ENCODE measurements at regions not wholly inside any gene's neighbourhood (a gene's known extent, or its start where the extent isn't known, plus 50 kb on each side); places are given as distances from the start of the nearest gene placed in this dataset.

DNA sequence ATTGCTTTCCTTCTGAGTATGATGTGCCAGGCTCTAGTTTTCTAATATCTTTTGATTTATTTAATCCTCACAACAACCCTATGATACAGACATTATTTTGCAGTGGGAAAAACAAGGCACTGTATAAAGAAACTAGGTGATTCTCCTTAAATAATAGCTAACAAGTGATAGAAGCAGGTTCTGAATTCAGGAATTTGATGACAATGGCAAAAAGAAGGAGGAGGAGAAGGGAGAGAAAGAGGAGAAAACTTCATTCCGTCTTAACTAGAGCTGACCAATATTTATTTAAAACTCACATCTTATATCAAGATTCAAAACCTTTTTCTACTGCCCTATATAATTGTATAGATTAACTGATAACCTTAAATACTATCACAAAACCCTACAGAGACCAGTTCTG, 1477.1 kb upstream of the PCDH7 start:
- Mint-ChIP-seq H3K4me3 (ENCODE audit: unreplicated experiment) (no peak overlapping the region), H3K9me3 (ENCODE audit: unreplicated experiment) (no peaks in the 10 kb centered on the region), H3K27ac (ENCODE audit: unreplicated experiment) (no peak overlapping the region), H3K4me1 (ENCODE audit: low read depth, unreplicated experiment) (no peaks in the 10 kb centered on the region), H3K36me3 (ENCODE audit: low read depth, unreplicated experiment) (no peaks in the 10 kb centered on the region), H3K27me3 (ENCODE audit: low read depth, unreplicated experiment) (no peaks in the 10 kb centered on the region)
- Histone ChIP-seq H3K4me2 (ENCODE audit: low read length) (no peak overlapping the region), H3K9ac (ENCODE audit: low read length) (no peak overlapping the region), H3K27me3 (ENCODE audit: insufficient read depth, low read length) (no peaks in the 10 kb centered on the region), H2AFZ (ENCODE audit: low read depth, low read length) (no peak overlapping the region), H3K36me3 (ENCODE audit: insufficient read depth, low read length) (no peaks in the 10 kb centered on the region), H4K20me1 (ENCODE audit: insufficient read depth, low read length) (no peaks in the 10 kb centered on the region), H3K9me3 (ENCODE audit: insufficient read depth, low read depth, low read length) (no peaks in the 10 kb centered on the region), H3K4me3 (ENCODE audit: insufficient read depth, low read depth, low read length) (no peak overlapping the region), H3K4me1 (ENCODE audit: insufficient read depth, low read length) (no peaks in the 10 kb centered on the region), H3K79me2 (ENCODE audit: insufficient read depth, low read length) (no peaks in the 10 kb centered on the region), H3K27ac (ENCODE audit: low read depth, low read length) (no peak overlapping the region)
- FAIRE-seq (no peak), DNase-seq (ENCODE audit: low read depth) (no peak)
- TF ChIP-seq EZH2 (IDR thresholded peaks at IDR 0.05; ENCODE audit: insufficient read depth, low read length) (no peak), CTCF (IDR thresholded peaks at IDR 0.05; ENCODE audit: insufficient read depth, low read depth, low read length) (no peak)

GRCh38 chr4:29243851-29244250, 1476.3 kb upstream of the PCDH7 start:
- Histone ChIP-seq H4K20me1 (ENCODE audit: insufficient read depth, low read length) (no peaks in the 10 kb centered on the region), H3K27me3 (ENCODE audit: insufficient read depth, low read length) (no peaks in the 10 kb centered on the region), H3K27ac (ENCODE audit: low read depth, low read length) (no peak overlapping the region), H3K4me3 (ENCODE audit: insufficient read depth, low read depth, low read length) (no peak overlapping the region), H3K36me3 (ENCODE audit: insufficient read depth, low read length) (no peaks in the 10 kb centered on the region), H3K4me2 (ENCODE audit: low read length) (no peak overlapping the region), H3K4me1 (ENCODE audit: insufficient read depth, low read length) (no peaks in the 10 kb centered on the region), H3K9me3 (ENCODE audit: insufficient read depth, low read depth, low read length) (no peaks in the 10 kb centered on the region), H2AFZ (ENCODE audit: low read depth, low read length) (no peak overlapping the region), H3K79me2 (ENCODE audit: insufficient read depth, low read length) (no peaks in the 10 kb centered on the region), H3K9ac (ENCODE audit: low read length) (no peak overlapping the region)
- Mint-ChIP-seq H3K4me1 (ENCODE audit: low read depth, unreplicated experiment) (no peaks in the 10 kb centered on the region), H3K36me3 (ENCODE audit: low read depth, unreplicated experiment) (no peaks in the 10 kb centered on the region), H3K9me3 (ENCODE audit: unreplicated experiment) (peaks cover 2% of the 10 kb centered on the region), H3K4me3 (ENCODE audit: unreplicated experiment) (no peak overlapping the region), H3K27me3 (ENCODE audit: low read depth, unreplicated experiment) (no peaks in the 10 kb centered on the region), H3K27ac (ENCODE audit: unreplicated experiment) (no peak overlapping the region)
- DNase-seq (ENCODE audit: low read depth) = no peak
- no peak for TF ChIP-seq CTCF (IDR thresholded peaks at IDR 0.05; ENCODE audit: insufficient read depth, low read depth, low read length)
- no peak for TF ChIP-seq EZH2 (IDR thresholded peaks at IDR 0.05; ENCODE audit: insufficient read depth, low read length)
- FAIRE-seq = no peak

DNA sequence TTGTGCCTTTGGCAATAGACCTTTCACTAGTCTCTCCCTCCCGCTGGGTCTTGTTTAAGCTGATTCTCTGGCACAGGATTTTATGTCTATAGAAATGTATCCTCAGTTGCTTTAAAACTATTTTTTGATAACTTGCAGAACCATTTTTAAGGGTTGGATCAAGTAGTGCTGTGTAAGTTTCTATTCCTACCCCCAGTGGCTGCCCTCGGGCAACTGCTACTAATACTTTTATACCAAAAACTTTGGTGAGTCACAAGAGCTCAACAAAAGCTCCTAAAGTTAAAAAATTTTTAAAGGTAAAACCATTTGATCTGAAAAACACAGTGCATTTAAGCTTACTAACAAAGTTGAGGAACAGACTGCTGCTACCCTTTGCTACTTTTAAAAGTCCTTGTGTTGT, 1460.6 kb upstream of the PCDH7 start:
- Histone ChIP-seq H3K36me3 (ENCODE audit: insufficient read depth, low read length) (no peaks in the 10 kb centered on the region), H3K27ac (ENCODE audit: low read depth, low read length) (no peak overlapping the region), H3K4me3 (ENCODE audit: insufficient read depth, low read depth, low read length) (no peak overlapping the region), H3K9ac (ENCODE audit: low read length) (no peak overlapping the region), H3K4me2 (ENCODE audit: low read length) (no peak overlapping the region), H4K20me1 (ENCODE audit: insufficient read depth, low read length) (no peaks in the 10 kb centered on the region), H3K4me1 (ENCODE audit: insufficient read depth, low read length) (no peaks in the 10 kb centered on the region), H3K79me2 (ENCODE audit: insufficient read depth, low read length) (no peaks in the 10 kb centered on the region), H3K27me3 (ENCODE audit: insufficient read depth, low read length) (no peaks in the 10 kb centered on the region), H2AFZ (ENCODE audit: low read depth, low read length) (no peak overlapping the region), H3K9me3 (ENCODE audit: insufficient read depth, low read depth, low read length) (no peaks in the 10 kb centered on the region)
- H3K4me1 Mint-ChIP-seq (ENCODE audit: low read depth, unreplicated experiment) = no peaks in the 10 kb centered on the region
- no peak for DNase-seq (ENCODE audit: low read depth)
- no peaks in the 10 kb centered on the region for H3K27me3 Mint-ChIP-seq (ENCODE audit: low read depth, unreplicated experiment)
- no peak for FAIRE-seq
- H3K9me3 Mint-ChIP-seq (ENCODE audit: unreplicated experiment) = no peaks in the 10 kb centered on the region
- TF ChIP-seq CTCF (IDR thresholded peaks at IDR 0.05; ENCODE audit: insufficient read depth, low read depth, low read length) (no peak), EZH2 (IDR thresholded peaks at IDR 0.05; ENCODE audit: insufficient read depth, low read length) (no peak)
- no peaks in the 10 kb centered on the region for H3K36me3 Mint-ChIP-seq (ENCODE audit: low read depth, unreplicated experiment)
- H3K4me3 Mint-ChIP-seq (ENCODE audit: unreplicated experiment) = no peak overlapping the region
- H3K27ac Mint-ChIP-seq (ENCODE audit: unreplicated experiment) = no peak overlapping the region

All from astrocyte (in vitro differentiated cells and primary cell).